Gastroesophageal sphincter (tissue), 4 donors: ENCODE measurements at regions not wholly inside any gene's neighbourhood (a gene's known extent, or its start where the extent isn't known, plus 50 kb on each side); places are given as distances from the start of the nearest gene placed in this dataset.

ENCODE experiments used
- ATAC-seq: fragments of 150-250 bp; one replicate; pipeline ENCODE4 v1.9.1; 2016; ENCODE audit warnings: mild to moderate bottlenecking, moderate library complexity
- H3K27ac ChIP-seq, 4 donors: fragments of 200-600 bp; sonication (generic) in 3 of 4; 1 replicate in 3 of 4; 2 replicates in 1 of 4; pipeline ENCODE4 v1.5.1; 2016 to 2019
- H3K27me3 ChIP-seq: fragments of 200-600 bp; sonication (generic); one replicate; pipeline ENCODE4 v1.5.1; 2019
- H3K36me3 ChIP-seq, 2 donors: fragments of 200-600 bp; sonication (generic); one replicate each; pipeline ENCODE4 v1.5.1; 2019; ENCODE audit warnings: control low read depth in 1 of 2
- H3K4me1 ChIP-seq, 3 donors: fragments of 200-600 bp; sonication (generic); 1 replicate in 2 of 3; 2 replicates in 1 of 3; pipeline ENCODE4 v1.5.1; 2016 to 2019; ENCODE audit warnings: control low read depth in 2 of 3
- H3K4me3 ChIP-seq, 2 donors: fragments of 200-600 bp; sonication (generic); one replicate each; pipeline ENCODE4 v1.5.1; 2019; ENCODE audit warnings: mild to moderate bottlenecking in 1 of 2, moderate library complexity in 1 of 2
- H3K9me3 ChIP-seq, 3 donors: fragments of 200-600 bp; sonication (generic); one replicate each; pipeline ENCODE4 v1.5.1; 2017 to 2019; ENCODE audit warnings: control low read depth in 2 of 3
- EP300 ChIP-seq: sonication (generic); formaldehyde crosslinking; IDR thresholded peaks from one replicate; pipeline ENCODE4 v1.6.1; 2017; ENCODE audit warnings: antibody characterized with exemption, mild to moderate bottlenecking
- POLR2A ChIP-seq, 2 donors: fragments of 450-650 bp; IDR thresholded peaks; one replicate each; pipeline ENCODE4 v1.6.1; 2017; ENCODE audit warnings: antibody characterized with exemption in 2 of 2, mild to moderate bottlenecking in 2 of 2, moderate library complexity in 1 of 2
- POLR2AphosphoS5 ChIP-seq: sonication (generic); formaldehyde crosslinking; IDR thresholded peaks from one replicate; pipeline ENCODE4 v1.6.1; 2017; ENCODE audit warnings: antibody characterized with exemption
- WGBS, 2 donors: methylation state at CpG; one replicate each; pipeline ENCODE4 v1.1.5; 2018; ENCODE audit warnings: low coverage in 1 of 2; 5-methylcytosine and 5-hydroxymethylcytosine counted together
- TF ChIP-seq, protein P1 (sequence below), 4 experiments: fragments of 200-600 bp in 2 of 4; fragments of 450-650 bp in 2 of 4; sonication (generic) in 1 of 4; IDR thresholded peaks; one replicate each; pipeline ENCODE4 v1.5.1; 2017 to 2019; ENCODE audit warnings: antibody characterized with exemption in 4 of 4, mild to moderate bottlenecking in 2 of 4, moderate library complexity in 2 of 4

- no peak for ATAC-seq
- no peaks in the 10 kb centered on the region for H3K4me1 ChIP-seq
- 26 to 50% methylated on average over 1 to 5 of the region's 5 CpGs for WGBS, 2 donors
- no peak overlapping the region for H3K27ac ChIP-seq
- no peaks in the 10 kb centered on the region for H3K36me3 ChIP-seq
- no peaks in the 10 kb centered on the region for H3K9me3 ChIP-seq
- no peak for TF ChIP-seq POLR2AphosphoS5
- TF ChIP-seq POLR2A (IDR thresholded peaks at IDR 0.05): no peak
- TF ChIP-seq, protein P1, sequence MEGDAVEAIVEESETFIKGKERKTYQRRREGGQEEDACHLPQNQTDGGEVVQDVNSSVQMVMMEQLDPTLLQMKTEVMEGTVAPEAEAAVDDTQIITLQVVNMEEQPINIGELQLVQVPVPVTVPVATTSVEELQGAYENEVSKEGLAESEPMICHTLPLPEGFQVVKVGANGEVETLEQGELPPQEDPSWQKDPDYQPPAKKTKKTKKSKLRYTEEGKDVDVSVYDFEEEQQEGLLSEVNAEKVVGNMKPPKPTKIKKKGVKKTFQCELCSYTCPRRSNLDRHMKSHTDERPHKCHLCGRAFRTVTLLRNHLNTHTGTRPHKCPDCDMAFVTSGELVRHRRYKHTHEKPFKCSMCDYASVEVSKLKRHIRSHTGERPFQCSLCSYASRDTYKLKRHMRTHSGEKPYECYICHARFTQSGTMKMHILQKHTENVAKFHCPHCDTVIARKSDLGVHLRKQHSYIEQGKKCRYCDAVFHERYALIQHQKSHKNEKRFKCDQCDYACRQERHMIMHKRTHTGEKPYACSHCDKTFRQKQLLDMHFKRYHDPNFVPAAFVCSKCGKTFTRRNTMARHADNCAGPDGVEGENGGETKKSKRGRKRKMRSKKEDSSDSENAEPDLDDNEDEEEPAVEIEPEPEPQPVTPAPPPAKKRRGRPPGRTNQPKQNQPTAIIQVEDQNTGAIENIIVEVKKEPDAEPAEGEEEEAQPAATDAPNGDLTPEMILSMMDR (IDR thresholded peaks at IDR 0.05): no peak
- no peak for TF ChIP-seq EP300
- H3K4me3 ChIP-seq: no peak overlapping the region
- H3K27me3 ChIP-seq: peaks cover 7% of the 10 kb centered on the region
Observed at GRCh38 chr11:79678780-79679452, 238.1 kb upstream of the TENM4 start.

DNA sequence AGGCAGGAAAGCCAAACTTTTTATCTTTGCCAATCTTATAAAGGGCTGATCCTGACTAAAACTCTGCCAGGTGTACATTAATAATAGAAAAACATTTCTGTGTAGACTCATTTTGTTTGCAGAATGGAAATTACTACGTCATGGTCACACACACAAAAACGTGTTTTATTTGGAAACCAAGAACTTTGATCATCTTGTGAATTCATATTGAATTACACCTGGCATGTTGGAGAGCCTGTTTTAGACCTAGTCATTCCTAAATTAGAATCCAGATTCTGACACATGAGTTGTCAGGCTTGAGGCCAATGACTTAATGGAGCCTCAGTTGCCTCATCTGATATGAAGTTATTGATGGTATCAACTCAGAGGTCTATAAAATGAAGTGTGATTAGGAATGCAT lies 235.6 kb upstream of the TENM4 start:
- no peaks in the 10 kb centered on the region for H3K36me3 ChIP-seq
- peaks cover 2% of the 10 kb centered on the region for H3K27me3 ChIP-seq
- no peaks in the 10 kb centered on the region for H3K9me3 ChIP-seq
- no peak overlapping the region for H3K27ac ChIP-seq
- no peak for ATAC-seq
- no peak overlapping the region for H3K4me3 ChIP-seq
- TF ChIP-seq, protein P1 (IDR thresholded peaks at IDR 0.05): no peak
- TF ChIP-seq POLR2AphosphoS5: no peak
- H3K4me1 ChIP-seq: no peaks in the 10 kb centered on the region
- 20 to 41% methylated on average over 1 to 2 of the region's 2 CpGs for WGBS, 2 donors

GRCh38 chr11:79675081-79675480 lies 234.3 kb upstream of the TENM4 start:
- Histone ChIP-seq H3K36me3 (no peaks in the 10 kb centered on the region), H3K27me3 (no peaks in the 10 kb centered on the region), H3K27ac (no peak overlapping the region), H3K9me3 (no peaks in the 10 kb centered on the region), H3K4me3 (no peak overlapping the region), H3K4me1 (no peaks in the 10 kb centered on the region)
- WGBS, 2 donors: 85 to 90% methylated on average over 2 of the region's 2 CpGs
- no peak for ATAC-seq
- no peak for TF ChIP-seq POLR2A (IDR thresholded peaks at IDR 0.05)
- TF ChIP-seq EP300: no peak
- TF ChIP-seq, protein P1 (IDR thresholded peaks at IDR 0.05): no peak
- TF ChIP-seq POLR2AphosphoS5: no peak

DNA sequence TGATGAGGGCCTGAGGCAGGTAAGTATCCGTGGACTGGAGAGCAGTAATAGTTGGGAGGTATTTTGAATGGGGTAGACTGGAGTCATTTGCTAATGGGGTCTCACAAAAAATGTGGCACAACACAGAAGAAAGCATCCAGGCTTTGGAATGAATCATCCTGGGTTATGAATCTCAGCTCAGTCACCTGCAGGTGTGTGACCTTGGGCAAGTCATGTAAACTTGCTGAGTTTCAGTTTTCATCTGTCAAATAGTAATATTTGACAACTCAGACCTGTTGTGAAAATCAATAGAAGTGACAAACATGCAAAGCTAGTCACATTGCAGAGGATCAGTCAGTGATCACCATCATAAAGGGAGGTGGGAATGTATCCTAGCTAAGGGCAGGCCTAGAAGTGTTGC lies 232.0 kb upstream of the TENM4 start:
- no peaks in the 10 kb centered on the region for H3K4me1 ChIP-seq
- ATAC-seq: no peak
- WGBS, 2 donors: 89 to 100% methylated on average over 1 of the region's 1 CpG
- no peaks in the 10 kb centered on the region for H3K36me3 ChIP-seq
- no peak overlapping the region for H3K27ac ChIP-seq
- H3K9me3 ChIP-seq: no peaks in the 10 kb centered on the region
- no peak overlapping the region for H3K4me3 ChIP-seq
- TF ChIP-seq EP300 (no peak), POLR2A (IDR thresholded peaks at IDR 0.05) (no peak), POLR2AphosphoS5 (no peak)
- TF ChIP-seq, protein P1 (IDR thresholded peaks at IDR 0.05): no peak
- no peaks in the 10 kb centered on the region for H3K27me3 ChIP-seq

DNA sequence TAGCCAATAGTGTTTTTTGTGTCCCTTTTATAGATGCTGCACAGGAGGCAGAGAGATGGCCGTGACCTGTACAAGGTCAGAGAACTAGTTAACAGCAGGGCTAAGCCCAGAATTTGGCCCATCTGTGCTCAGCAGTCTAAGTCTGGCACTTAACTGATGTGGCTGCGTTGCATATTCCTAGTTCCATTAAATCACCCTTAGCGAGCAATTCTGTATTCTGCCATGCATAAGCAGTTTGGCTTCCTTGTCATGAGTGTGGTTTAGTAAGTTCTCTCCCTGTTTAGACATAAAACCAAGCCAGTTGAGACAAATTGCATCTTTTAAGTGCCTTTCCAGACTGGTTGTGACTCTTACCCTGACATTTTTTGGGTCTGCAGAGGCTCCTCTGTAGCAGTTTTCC lies 230.6 kb upstream of the TENM4 start:
- Histone ChIP-seq H3K4me3 (no peak overlapping the region), H3K9me3 (no peaks in the 10 kb centered on the region), H3K27me3 (no peaks in the 10 kb centered on the region), H3K4me1 (no peaks in the 10 kb centered on the region), H3K27ac (no peak overlapping the region), H3K36me3 (no peaks in the 10 kb centered on the region)
- 63 to 65% methylated on average over 3 of the region's 3 CpGs for WGBS, 2 donors
- ATAC-seq: no peak
- no peak for TF ChIP-seq POLR2A (IDR thresholded peaks at IDR 0.05)
- no peak for TF ChIP-seq EP300
- TF ChIP-seq POLR2AphosphoS5: no peak
- TF ChIP-seq, protein P1 (IDR thresholded peaks at IDR 0.05): no peak
